ENCODE measurements at regions not wholly inside any gene's neighbourhood (a gene's known extent, or its start where the extent isn't known, plus 50 kb on each side); places are given as distances from the start of the nearest gene placed in this dataset.
"Not testable (repeated sequence)": the region's sequence is repeated elsewhere in the genome, so short reads cannot be mapped to it uniquely, and the experiment has no call there.

DNA sequence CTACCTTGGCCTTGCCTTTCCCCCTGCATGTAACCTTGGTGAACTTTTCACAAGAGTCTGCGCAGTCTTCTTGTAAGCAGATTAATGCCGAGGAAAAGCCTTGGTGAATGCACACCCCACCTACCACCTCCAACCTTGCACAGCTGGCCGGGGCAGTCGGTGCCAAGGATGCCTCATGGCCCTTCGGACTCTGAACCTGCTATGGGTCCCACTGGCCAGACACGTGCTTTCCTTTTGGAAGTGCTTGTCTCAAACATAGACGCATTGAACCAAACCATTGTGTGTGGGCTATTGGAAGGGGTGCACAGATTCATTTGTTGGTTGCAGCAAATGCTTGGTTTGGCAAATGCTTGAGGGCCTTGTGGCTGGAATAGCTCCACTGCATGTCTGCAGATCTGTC is 109.0 kb upstream of the PLGLB2 start:
- not testable (repeated sequence) for DNase-seq (ENCODE audit: low read depth in 2 of 2)

DNA sequence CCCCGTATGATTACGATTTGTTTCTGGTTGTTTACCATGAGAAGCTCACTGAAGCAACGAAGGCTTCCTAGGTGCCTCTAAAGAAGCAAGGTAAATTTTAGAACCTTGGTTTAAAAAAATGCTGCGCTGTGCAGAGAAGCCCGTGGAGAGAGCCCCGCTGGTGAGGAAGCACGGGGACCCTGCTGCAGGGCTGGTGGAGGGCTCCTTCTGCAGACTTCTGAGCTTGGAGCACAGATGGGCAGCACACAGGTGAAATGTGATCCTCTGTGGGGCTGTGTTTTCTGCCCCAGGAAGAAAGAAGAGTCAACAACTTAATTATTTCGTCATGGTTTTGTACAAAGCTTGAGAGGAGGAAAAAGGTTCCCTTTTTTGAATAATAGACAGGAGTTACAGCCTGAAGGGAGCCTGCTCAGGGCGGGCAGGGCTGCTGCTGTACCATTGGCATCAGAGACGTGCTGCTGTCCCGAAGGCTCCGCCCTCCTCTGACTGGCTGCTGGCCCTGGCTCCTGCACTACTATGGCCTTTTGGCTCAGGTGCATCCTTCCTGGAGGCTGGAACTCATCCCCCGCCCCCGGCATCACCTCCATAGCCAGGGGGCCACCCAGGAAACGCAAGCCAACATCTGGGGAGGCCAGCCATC is 108.0 kb upstream of the PLGLB2 start:
- DNase-seq (ENCODE audit: low read depth in 2 of 2), result not testable (repeated sequence)

GRCh38 chr2:87640961-87641563 is 106.8 kb upstream of the PLGLB2 start:
- not testable (repeated sequence) for DNase-seq (ENCODE audit: low read depth in 2 of 2)

GRCh38 chr2:87643165-87643564 is 104.7 kb upstream of the PLGLB2 start:
- not testable (repeated sequence) for DNase-seq (ENCODE audit: low read depth in 2 of 2)

- DNase-seq (ENCODE audit: low read depth in 2 of 2), result not testable (repeated sequence)
Measured at GRCh38 chr2:87647737-87648498, 100.0 kb upstream of the PLGLB2 start.

DNA sequence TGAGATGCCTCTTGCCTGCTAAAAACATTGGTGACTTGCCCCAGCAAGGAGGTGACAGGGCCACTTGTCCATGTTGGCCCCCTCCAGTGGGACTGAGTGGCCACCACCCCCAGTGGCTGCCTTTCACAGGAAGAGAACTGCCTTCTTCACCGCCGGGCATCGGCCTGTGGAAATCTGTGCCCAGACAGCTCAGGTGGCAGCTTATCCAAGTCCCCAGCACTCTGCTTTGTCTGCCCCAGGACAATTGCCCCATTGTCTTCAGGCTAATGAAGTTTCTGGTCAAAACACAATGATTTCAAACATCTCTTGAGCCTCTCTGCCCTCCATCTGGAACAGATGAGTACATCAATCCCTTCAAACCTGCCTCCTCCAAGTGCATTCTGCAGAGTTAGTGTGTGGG is 99.1 kb upstream of the PLGLB2 start:
- DNase-seq (ENCODE audit: low read depth in 2 of 2), result not testable (repeated sequence)

DNA sequence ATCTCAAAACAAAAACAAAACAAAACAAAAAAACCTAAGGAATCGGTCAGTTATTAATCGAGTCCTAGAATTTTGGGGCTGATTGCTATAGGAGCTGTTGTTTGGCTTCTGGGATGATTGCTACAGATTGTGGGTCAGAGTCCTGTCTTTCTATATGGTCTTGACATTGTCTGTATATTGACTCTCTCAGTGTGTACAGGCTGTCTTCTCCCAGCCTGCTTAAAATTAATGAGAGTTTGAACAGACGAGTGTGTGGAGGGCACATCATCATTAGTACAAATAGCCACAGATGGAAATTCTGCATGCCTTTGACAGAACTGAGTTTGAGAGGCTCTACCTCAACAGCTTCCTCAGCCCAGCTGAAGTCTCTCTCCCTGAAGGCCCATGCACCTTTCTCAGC is 98.0 kb upstream of the PLGLB2 start:
- not testable (repeated sequence) for DNase-seq (ENCODE audit: low read depth in 2 of 2)

DNA sequence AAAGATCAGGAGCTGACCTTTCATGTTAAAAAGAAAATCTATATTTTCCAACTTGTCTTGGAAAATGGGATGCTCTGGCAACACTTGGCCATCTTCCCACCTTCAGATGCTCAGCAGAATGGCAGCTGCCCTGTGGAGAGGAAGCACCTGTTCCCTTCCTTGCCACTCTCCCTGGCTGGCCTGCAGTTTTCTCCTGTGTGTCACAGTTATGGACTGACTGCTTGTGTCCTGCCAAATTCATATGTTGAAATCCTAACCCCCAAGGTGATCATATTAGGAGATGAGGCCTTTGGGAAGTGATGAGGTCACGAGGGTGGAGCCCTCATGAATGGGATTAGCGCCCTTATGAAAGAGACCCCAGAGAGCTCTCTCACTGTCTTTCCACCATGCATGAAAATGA is 97.0 kb upstream of the PLGLB2 start:
- not testable (repeated sequence) for DNase-seq (ENCODE audit: low read depth in 2 of 2)

DNA sequence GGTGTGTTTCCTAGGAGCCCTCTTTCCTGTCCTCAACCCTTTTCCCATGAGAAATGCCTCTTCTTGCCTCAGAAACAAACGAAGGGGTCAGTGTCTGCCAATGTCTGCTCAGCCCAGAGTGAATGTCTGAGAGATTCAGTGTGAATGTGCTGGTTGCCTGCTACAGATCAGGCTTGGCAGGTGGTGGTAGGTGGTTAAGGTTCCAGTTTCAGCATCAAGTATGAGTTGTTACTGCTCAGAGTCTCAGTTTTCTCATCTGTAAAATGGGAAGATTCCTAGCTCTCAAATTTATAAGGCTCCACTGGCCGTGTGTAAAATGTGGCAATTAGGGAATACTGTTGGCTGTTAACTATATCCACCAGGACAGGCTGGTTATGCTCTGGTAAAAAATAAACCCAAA is 96.3 kb upstream of the PLGLB2 start:
- not testable (repeated sequence) for DNase-seq (ENCODE audit: low read depth in 2 of 2)

- DNase-seq (ENCODE audit: low read depth in 2 of 2), result not testable (repeated sequence)
Measured at GRCh38 chr2:87653373-87653772, 94.5 kb upstream of the PLGLB2 start.

DNA sequence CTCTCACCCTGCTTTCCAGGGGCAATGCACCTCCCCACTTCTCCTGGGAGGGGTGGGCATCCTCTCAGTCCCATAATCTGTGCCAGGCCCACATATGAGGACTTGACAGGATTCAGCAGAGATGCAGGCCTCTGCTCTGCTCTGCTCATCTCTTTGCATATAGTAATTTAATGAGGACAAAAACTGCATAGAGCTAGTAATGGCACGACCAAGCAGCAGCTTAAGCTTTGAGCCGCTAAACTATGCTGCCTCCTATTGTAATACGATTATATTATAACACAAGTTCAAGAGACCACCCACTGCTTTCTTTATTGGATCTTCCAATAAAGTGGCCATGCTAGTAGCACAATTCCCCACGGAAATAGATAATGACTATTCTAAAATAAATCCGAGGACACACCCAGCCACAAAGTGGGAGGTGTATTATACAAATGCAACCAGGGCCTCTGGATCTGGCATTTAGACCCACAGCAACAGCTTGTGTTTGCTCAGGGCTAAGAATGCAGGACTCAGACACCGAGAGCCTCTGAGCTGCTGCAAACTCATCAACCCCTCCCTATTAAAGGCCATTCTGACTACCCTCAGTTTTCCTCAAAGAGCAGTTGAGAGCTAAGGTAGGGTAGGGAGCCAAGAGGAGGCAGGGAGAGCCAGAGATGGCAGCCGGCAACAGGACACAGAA is 93.6 kb upstream of the PLGLB2 start:
- not testable (repeated sequence) for DNase-seq (ENCODE audit: low read depth in 2 of 2)

DNA sequence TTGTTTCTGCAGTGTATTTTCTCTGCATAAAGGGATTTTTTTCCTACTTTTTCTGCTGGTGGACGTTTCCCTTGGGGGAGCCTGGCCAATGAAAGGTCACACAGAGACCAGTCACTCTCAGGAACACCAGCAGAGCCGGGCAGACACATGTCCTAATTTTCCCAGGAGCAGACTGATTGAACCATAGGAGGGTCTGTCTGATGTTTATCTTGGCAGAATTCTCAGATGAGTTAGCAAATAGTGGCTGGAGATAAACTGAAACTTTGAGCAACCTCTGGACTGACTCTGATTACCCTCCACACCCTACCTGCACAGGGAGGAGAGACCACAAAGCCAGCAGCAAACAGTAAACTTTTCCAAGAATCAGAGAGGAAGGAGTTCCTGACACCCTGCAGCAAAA is 90.0 kb upstream of the PLGLB2 start:
- DNase-seq (ENCODE audit: low read depth in 2 of 2), result not testable (repeated sequence)

- DNase-seq (ENCODE audit: low read depth in 2 of 2), result not testable (repeated sequence)
Measured at GRCh38 chr2:87658357-87658756, 89.5 kb upstream of the PLGLB2 start.

DNA sequence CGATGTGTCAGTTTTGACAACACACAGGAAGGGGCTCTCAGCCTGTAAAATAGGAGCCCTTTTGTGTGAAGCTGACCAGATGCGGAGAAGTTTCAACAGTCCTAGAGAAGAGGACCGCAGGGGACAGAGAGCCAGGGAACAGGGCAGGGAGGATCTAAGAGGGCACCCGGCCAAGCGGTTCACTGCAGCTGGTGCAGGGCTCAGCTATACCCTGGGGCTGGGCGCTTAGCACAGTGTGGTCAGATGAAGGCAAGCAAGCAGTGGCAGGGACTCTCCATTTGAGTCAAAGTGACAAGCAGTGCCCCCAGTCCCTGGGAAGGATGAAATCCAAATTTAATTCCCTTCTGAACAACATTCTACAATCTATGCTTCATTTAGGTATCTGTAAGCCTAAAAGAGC is 88.9 kb upstream of the PLGLB2 start:
- DNase-seq (ENCODE audit: low read depth in 2 of 2), result not testable (repeated sequence)

DNA sequence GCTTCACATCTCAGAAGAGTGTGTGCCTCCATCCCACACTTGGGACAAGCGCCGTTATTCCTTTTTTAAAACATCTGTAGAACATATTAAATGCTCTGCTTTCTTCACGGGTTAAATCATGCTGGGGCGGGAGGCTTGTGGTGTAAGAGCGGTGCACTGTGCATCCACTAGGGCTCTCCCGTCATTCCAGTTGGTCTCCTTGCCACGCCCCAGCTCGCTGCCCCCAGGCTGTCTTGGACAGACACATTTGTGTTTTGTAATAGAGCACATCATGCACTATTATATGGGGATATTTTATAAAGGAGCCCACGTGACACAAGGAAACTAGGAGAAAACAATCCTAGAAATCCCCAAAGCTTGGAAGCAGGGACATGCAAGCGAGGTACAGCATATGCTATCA is 87.7 kb upstream of the PLGLB2 start:
- DNase-seq (ENCODE audit: low read depth in 2 of 2), result not testable (repeated sequence)

- DNase-seq (ENCODE audit: low read depth in 2 of 2), result not testable (repeated sequence)
Measured at GRCh38 chr2:87662316-87663290, 85.3 kb upstream of the PLGLB2 start.

DNA sequence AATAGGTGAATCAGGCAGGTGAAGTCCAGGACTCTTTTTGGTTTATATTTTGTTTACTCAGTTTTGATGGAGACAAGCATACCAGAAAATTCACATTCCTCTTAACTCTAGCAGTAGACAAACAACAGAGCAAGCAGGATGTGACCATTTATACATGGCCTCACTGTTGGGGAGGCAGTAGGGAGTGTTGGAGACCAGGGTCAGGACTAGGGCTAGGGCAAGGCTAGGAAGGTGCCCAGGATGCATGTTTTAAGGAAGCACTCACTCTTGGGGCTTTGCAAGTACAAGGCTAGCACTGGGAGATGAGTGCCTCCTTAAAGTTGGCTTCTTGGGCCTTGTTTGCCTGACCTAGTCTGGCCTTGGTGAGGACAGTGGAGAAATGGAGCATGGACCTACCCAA is 84.5 kb upstream of the PLGLB2 start:
- not testable (repeated sequence) for DNase-seq (ENCODE audit: low read depth in 2 of 2)

- DNase-seq (ENCODE audit: low read depth in 2 of 2), result not testable (repeated sequence)
Measured at GRCh38 chr2:87667027-87667426, 80.9 kb upstream of the PLGLB2 start.

GRCh38 chr2:87668361-87668760 is 79.5 kb upstream of the PLGLB2 start:
- not testable (repeated sequence) for DNase-seq (ENCODE audit: low read depth in 2 of 2)

GRCh38 chr2:87669633-87670231 is 78.2 kb upstream of the PLGLB2 start:
- not testable (repeated sequence) for DNase-seq (ENCODE audit: low read depth in 2 of 2)

DNA sequence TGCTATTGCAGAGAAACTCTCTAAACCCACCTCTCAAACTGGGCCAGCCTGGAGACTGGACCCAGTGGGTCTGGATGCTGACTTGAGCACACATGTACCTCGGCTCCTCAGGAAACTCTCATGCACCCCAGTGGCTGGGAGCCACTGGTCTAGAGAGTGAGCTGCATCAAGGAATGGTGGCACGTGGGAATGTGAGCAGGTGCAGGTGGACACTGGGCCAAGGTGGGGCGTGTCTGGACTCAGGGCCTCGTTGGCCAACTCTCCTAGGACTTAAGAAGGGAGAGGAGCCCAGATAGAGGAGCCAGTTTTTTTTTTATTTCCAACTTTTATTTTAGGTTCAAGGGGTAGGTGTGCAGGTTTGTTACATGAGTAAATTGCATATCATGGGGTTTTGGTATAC is 75.5 kb upstream of the PLGLB2 start:
- not testable (repeated sequence) for DNase-seq (ENCODE audit: low read depth in 2 of 2)

Data from stimulated activated CD4-positive, alpha-beta T cell treated with anti-CD3 and anti-CD28 coated beads, Interleukin-15, amount 100 ng/mL, for 48 hours (primary cell).